Erythroblast (primary cell): ENCODE measurements at regions not wholly inside any gene's neighbourhood (a gene's known extent, or its start where the extent isn't known, plus 50 kb on each side); places are given as distances from the start of the nearest gene placed in this dataset.

Experiments used
- GATA1 ChIP-seq: IDR thresholded peaks from 2 replicates; pipeline ENCODE4 v1.6.1; 2011; ENCODE audit warnings: low read depth, mild to moderate bottlenecking, control low read depth, low read length, moderate library complexity
- POLR2A ChIP-seq: IDR thresholded peaks from 2 replicates; pipeline ENCODE4 v1.6.1; 2011; ENCODE audit warnings: mild to moderate bottlenecking, low read length

DNA sequence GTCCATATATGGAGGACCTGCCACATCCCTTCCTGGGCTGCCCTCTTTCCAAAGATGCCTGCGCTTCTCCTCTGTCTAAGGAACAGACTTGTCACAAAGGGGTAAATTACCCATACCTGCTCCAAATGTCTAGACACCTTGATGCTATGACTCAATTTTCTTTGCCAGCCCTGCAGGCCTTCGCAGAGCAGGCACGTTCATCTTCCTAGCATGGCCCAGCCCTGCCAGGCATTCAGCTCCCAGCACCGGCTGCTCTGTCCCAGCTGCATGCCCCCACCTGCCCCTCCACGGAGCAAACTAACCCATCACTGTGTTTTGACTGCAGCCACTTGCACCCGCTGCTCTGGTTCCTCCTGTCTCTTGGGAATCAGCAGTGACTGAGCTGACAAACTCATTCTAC is 526.1 kb downstream of the MIAT start:
- TF ChIP-seq GATA1 (no peak), POLR2A (no peak)
